ENCODE measurements at regions not wholly inside any gene's neighbourhood (a gene's known extent, or its start where the extent isn't known, plus 50 kb on each side); places are given as distances from the start of the nearest gene placed in this dataset.

DNA sequence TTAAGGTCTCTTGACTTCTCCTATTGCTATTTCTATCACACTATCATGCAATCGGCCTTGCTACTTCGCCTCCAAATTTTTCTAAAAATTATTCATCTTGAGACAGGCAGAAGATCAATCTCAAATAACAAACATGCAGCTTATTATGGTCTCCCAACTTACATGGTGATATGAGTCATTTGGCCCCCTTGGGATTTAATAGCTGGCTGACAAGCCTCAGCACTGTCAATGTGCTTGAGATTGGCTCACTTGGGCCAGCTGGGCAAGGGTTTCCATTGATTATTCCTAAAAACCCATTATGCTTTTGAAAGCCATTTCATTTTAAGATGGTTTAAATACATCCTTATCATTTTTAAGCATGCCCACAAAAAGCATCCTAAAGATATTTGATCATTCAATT is 224.5 kb upstream of the NFIA start:
- intact Hi-C loops (cut with DNase I): loop anchor here (5.0 to 10.0 kb wide), 2 partner anchors 184 to 893 kb away; no protein-coding TSS in a partner anchor
- DNase-seq: no peak
- TF ChIP-seq POLR2A (IDR thresholded peaks at IDR 0.05): no peak
- TF ChIP-seq, protein P1, sequence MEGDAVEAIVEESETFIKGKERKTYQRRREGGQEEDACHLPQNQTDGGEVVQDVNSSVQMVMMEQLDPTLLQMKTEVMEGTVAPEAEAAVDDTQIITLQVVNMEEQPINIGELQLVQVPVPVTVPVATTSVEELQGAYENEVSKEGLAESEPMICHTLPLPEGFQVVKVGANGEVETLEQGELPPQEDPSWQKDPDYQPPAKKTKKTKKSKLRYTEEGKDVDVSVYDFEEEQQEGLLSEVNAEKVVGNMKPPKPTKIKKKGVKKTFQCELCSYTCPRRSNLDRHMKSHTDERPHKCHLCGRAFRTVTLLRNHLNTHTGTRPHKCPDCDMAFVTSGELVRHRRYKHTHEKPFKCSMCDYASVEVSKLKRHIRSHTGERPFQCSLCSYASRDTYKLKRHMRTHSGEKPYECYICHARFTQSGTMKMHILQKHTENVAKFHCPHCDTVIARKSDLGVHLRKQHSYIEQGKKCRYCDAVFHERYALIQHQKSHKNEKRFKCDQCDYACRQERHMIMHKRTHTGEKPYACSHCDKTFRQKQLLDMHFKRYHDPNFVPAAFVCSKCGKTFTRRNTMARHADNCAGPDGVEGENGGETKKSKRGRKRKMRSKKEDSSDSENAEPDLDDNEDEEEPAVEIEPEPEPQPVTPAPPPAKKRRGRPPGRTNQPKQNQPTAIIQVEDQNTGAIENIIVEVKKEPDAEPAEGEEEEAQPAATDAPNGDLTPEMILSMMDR (IDR thresholded peaks at IDR 0.05): no peak
- no peak overlapping the region for H3K27ac ChIP-seq
- no peaks in the 10 kb centered on the region for H3K9me3 ChIP-seq
- no peaks in the 10 kb centered on the region for H3K27me3 ChIP-seq
- H3K4me1 ChIP-seq: no peaks in the 10 kb centered on the region
- H3K4me3 ChIP-seq (replicated peaks in 1 of 3): no peak overlapping the region
- WGBS, 2 donors: 87 to 93% methylated on average over 2 of the region's 2 CpGs
- H3K36me3 ChIP-seq: no peaks in the 10 kb centered on the region

DNA sequence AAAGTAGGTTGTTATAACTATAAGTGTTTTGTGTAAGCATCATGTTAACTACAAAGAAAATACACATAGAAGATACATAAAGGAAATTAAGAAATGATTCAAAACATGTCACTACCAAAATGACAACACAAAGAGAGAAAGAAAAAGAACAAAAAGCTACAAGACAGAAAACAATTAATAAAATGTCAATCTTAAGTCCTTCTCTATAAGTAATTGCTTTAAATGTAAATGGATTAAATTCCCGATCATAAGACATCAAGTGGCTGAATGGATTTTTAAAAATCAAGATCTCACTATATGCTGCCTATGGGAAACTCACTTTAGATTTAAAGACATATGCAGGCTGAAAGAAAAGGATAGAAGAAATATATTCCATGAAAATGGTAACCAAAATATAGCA is 232.3 kb upstream of the NFIA start:
- Histone ChIP-seq H3K9me3 (no peaks in the 10 kb centered on the region), H3K27me3 (no peaks in the 10 kb centered on the region), H3K27ac (no peak overlapping the region), H3K36me3 (no peaks in the 10 kb centered on the region), H3K4me1 (no peaks in the 10 kb centered on the region), H3K4me3 (replicated peaks in 1 of 3) (no peak overlapping the region)
- WGBS, 2 donors: 100% methylated on average over 1 of the region's 1 CpG
- TF ChIP-seq POLR2A (IDR thresholded peaks at IDR 0.05): no peak
- TF ChIP-seq, protein P1 (IDR thresholded peaks at IDR 0.05): no peak
- DNase-seq: no peak
- intact Hi-C loops (cut with DNase I): loop anchor here (10.0 kb wide), 1 partner anchor 885 kb away; no protein-coding TSS in a partner anchor

DNA sequence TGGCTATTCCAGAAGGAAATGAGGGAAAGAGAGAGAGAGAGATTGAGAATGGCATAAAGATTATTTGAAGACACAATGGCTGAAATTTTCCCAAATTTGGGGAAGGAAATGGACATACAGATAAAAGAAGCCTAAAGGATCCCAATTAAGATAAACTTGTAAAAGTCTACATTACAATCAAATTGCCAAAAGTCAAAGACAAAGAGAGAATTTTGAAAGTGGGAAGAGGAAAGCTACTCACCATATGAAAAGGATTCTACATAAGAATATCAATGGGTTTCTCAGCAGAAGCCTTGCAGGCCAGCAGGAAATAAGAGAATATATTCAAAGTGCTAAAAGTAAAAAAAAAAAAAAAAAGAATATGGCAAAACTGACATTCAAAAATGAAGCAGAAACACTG is 233.0 kb upstream of the NFIA start:
- Histone ChIP-seq H3K27me3 (no peaks in the 10 kb centered on the region), H3K4me1 (no peaks in the 10 kb centered on the region), H3K4me3 (replicated peaks in 1 of 3) (no peak overlapping the region), H3K36me3 (no peaks in the 10 kb centered on the region), H3K9me3 (no peaks in the 10 kb centered on the region), H3K27ac (no peak overlapping the region)
- TF ChIP-seq, protein P1 (IDR thresholded peaks at IDR 0.05): no peak
- TF ChIP-seq POLR2A (IDR thresholded peaks at IDR 0.05): no peak
- intact Hi-C loops (cut with DNase I): no loop called here
- DNase-seq: no peak

DNA sequence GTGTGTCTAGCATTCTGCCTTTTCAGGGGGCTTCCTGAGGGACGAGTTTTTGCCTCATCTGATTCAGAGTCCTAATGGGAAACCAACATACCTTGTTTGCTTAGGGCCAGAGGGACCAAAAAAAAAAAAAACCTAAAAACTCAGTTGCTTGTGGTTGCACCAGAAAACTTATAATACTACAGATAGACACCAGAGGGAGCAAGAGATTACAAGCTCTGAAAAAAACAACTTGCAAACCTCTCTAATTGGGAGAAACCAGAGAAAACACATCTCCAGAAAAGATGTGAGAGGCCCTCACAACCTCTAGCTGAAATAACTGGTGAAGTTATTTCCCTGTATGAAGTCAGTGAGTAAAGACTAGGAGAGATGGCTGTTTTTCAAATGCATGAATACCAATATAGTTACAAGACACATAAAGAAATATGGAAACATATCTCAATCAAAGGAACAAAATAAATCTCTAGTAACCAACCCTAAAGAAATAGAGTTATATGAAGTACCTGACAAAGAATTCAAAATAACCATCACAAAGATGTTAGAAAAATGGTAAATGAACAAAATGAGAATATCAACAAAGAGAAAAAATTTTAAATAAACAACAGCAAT is 233.7 kb upstream of the NFIA start:
- TF ChIP-seq, protein P1 (IDR thresholded peaks at IDR 0.05): peak in 5 of 6 experiments; percentile 32 to 84 (median 59)
- TF ChIP-seq POLR2A (IDR thresholded peaks at IDR 0.05): no peak
- WGBS, 2 donors: 14% methylated on average over 1 of the region's 1 CpG
- Histone ChIP-seq H3K4me1 (no peaks in the 10 kb centered on the region), H3K4me3 (replicated peaks in 1 of 3) (no peak overlapping the region), H3K27ac (no peak overlapping the region), H3K27me3 (no peaks in the 10 kb centered on the region), H3K9me3 (no peaks in the 10 kb centered on the region), H3K36me3 (no peaks in the 10 kb centered on the region)
- intact Hi-C loops (cut with DNase I): no loop called here
- no peak for DNase-seq

DNA sequence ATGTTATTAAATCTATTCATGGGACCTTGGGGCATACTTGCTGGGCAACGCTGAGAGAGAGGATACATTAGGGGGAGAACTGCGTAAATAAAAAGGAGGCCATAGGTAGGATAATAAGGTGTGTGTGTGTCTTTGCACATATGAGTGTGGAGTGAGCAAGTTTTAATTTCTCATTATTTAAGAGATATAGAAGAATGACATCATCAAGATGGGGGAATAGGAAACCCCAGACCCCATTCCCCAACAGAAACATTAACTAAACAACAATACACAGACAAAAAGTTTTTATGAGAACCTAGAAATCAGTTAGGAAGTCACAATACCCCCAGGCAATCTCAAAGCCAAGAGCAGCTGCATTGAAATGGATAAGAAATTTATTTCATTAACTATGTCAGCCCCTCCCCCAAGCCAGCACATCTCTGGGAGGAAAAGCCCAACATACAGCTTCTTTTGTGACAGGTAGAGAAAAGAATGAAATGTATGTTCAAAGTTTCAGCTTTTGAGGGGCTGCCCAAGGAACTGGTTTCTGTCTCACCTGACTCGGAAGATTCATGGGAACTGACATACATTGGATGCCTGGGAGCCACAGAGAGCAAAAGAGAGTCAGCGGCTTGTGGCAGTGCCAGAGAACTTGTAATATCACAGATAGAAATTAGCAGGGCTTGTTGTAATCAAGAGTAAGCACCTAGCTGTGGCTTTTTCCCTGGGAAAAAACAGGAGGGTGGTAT is 234.3 kb upstream of the NFIA start:
- no peaks in the 10 kb centered on the region for H3K9me3 ChIP-seq
- no peak for TF ChIP-seq POLR2A (IDR thresholded peaks at IDR 0.05)
- TF ChIP-seq, protein P1 (IDR thresholded peaks at IDR 0.05): no peak
- DNase-seq: no peak
- whole genome bisulfite sequencing, 2 donors: 87% methylated on average over 4 of the region's 4 CpGs
- no peaks in the 10 kb centered on the region for H3K4me1 ChIP-seq
- H3K4me3 ChIP-seq (replicated peaks in 1 of 3): no peak overlapping the region
- H3K36me3 ChIP-seq: no peaks in the 10 kb centered on the region
- H3K27me3 ChIP-seq: no peaks in the 10 kb centered on the region
- intact Hi-C loops (cut with DNase I): no loop called here
- H3K27ac ChIP-seq: no peak overlapping the region

Measured in thyroid gland (tissue), 4 donors.